ENCODE measurements at regions not wholly inside any gene's neighbourhood (a gene's known extent, or its start where the extent isn't known, plus 50 kb on each side); places are given as distances from the start of the nearest gene placed in this dataset.

- no peak for TF ChIP-seq POLR2A (IDR thresholded peaks at IDR 0.05; ENCODE audit: low read depth, low read length)
- TF ChIP-seq POLR2AphosphoS5 (IDR thresholded peaks at IDR 0.05; ENCODE audit: low read depth, low read length) = no peak
- TF ChIP-seq TAF1 (IDR thresholded peaks at IDR 0.05; ENCODE audit: borderline replicate concordance, low read depth, low read length) = no peak
These were observed 130.3 kb upstream of the FAM98A start for GRCh38 chr2:33729353-33729752.
